Lung (tissue), 11 donors: ENCODE measurements at regions not wholly inside any gene's neighbourhood (a gene's known extent, or its start where the extent isn't known, plus 50 kb on each side); places are given as distances from the start of the nearest gene placed in this dataset.
A peak's percentile ranks its signal among the peaks of the same experiment; 100 is the strongest.

Experiments
- ATAC-seq: fragments of 200-7000 bp; cut with Tn5 transposase; one replicate; pipeline ENCODE4 v1.9.1; 2020; ENCODE audit warnings: moderate number of reproducible peaks; ENCODE audit not compliant: insufficient read depth, low FRiP score
- DNase-seq, 3 donors: peaks; one replicate each; pipeline ENCODE4 v3.0.0-alpha.2; 2013 to 2017
- H3K27ac ChIP-seq, 2 donors: one replicate each; pipeline ENCODE4 v1.5.1; 2013; ENCODE audit warnings: mild to moderate bottlenecking in 2 of 2, moderate library complexity in 2 of 2, control low read depth in 1 of 2, inconsistent platforms in 1 of 2, low read depth in 1 of 2, low read length in 1 of 2
- H3K27me3 ChIP-seq, 3 donors: one replicate each; pipeline ENCODE4 v1.5.1; 2013; ENCODE audit warnings: low read length in 2 of 3; ENCODE audit not compliant: control insufficient read depth in 3 of 3, insufficient read depth in 3 of 3
- H3K36me3 ChIP-seq, 4 donors: one replicate each; pipeline ENCODE4 v1.5.1; 2013; ENCODE audit warnings: low read length in 4 of 4, mild to moderate bottlenecking in 1 of 4, moderate library complexity in 1 of 4; ENCODE audit not compliant: control insufficient read depth in 4 of 4, insufficient read depth in 4 of 4
- H3K4me1 ChIP-seq, 5 donors: one replicate each; pipeline ENCODE4 v1.5.1; 2013; ENCODE audit warnings: low read length in 5 of 5, mild to moderate bottlenecking in 2 of 5, moderate library complexity in 1 of 5; ENCODE audit not compliant: control insufficient read depth in 5 of 5, insufficient read depth in 5 of 5
- H3K4me3 ChIP-seq: one replicate; pipeline ENCODE4 v1.5.1; 2013; ENCODE audit warnings: mild to moderate bottlenecking, control low read depth, moderate library complexity
- H3K9ac ChIP-seq, 2 donors: one replicate each; pipeline ENCODE4 v1.5.1; 2013; ENCODE audit warnings: low read length in 2 of 2, control low read depth in 1 of 2; ENCODE audit not compliant: insufficient read depth in 1 of 2
- H3K9me3 ChIP-seq, 4 donors: one replicate each; pipeline ENCODE4 v1.5.1; 2013; ENCODE audit warnings: low read length in 3 of 4, mild to moderate bottlenecking in 1 of 4, moderate library complexity in 1 of 4; ENCODE audit not compliant: control insufficient read depth in 4 of 4, insufficient read depth in 3 of 4
- WGBS, 2 donors: extraction: QIAGEN DNeasy Blood & Tissue Kit; methylation state at CpG; one replicate each; pipeline ENCODE4 v1.1.7; 2013; 5-methylcytosine and 5-hydroxymethylcytosine counted together
- TF ChIP-seq, protein P1 (sequence below): IDR thresholded peaks from 2 replicates; pipeline ENCODE4 v1.5.1; 2012; ENCODE audit warnings: mild to moderate bottlenecking; ENCODE audit errors: control extremely low read depth, extremely low read depth
- donor health status: control.
- donor health status: control.
- donor health status: Bipolar disorder and iron deficiency.
- donor health status: healthy.
- donor health status: DM: yes; HTN: yes; CAD: no.

DNA sequence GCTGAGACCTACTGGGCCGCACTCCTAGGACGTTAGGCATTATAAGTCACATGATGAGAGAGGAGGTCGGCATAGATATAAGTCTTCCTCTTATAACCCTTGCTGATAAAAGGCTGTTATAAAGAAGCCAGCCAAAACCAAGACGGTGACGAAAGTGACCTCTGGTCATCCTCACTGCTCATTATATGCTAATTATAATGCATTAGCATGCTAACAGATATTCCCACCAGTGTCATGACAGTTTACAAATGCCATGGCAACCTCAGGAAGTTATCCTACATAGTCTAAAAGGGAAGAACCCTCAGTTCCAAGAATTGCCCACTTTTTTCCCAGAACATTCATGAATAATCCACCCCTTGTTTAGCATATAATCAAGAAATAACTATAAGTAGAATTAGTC, 222.4 kb downstream of the TLE1 start:
- 89 to 93% methylated on average over 5 of the region's 5 CpGs for WGBS, 2 donors
- H3K9ac ChIP-seq = no peak overlapping the region
- no peak for ATAC-seq

DNA sequence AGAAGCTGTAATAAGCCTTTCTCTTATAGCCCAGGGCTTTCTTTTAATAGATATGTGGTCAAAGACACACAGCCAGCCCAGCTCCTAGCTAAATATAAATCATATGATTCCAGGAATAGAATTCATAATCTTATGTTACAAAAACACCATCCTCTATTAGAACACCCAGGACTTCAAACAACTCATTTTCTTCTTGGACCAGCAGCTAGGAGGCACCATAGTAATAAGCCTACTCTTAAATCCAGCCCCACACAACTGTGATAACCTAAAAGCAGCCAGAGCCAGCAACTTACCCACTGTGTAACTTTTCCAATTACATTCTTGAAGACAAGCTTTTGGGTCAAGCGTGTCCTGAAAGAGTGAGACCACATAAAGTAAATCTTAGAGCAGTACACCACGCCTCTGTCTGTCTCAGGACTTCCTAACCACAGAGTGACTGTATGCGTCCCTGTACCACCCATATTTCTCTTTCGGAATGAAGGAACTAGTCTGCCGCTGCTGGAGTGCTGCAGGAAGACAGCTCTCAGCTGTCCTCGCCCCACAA, 223.8 kb downstream of the TLE1 start:
- H3K9ac ChIP-seq = no peak overlapping the region
- TF ChIP-seq, protein P1, sequence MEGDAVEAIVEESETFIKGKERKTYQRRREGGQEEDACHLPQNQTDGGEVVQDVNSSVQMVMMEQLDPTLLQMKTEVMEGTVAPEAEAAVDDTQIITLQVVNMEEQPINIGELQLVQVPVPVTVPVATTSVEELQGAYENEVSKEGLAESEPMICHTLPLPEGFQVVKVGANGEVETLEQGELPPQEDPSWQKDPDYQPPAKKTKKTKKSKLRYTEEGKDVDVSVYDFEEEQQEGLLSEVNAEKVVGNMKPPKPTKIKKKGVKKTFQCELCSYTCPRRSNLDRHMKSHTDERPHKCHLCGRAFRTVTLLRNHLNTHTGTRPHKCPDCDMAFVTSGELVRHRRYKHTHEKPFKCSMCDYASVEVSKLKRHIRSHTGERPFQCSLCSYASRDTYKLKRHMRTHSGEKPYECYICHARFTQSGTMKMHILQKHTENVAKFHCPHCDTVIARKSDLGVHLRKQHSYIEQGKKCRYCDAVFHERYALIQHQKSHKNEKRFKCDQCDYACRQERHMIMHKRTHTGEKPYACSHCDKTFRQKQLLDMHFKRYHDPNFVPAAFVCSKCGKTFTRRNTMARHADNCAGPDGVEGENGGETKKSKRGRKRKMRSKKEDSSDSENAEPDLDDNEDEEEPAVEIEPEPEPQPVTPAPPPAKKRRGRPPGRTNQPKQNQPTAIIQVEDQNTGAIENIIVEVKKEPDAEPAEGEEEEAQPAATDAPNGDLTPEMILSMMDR = no peak
- H3K9me3 ChIP-seq = no peaks in the 10 kb centered on the region
- no peak overlapping the region for H3K4me3 ChIP-seq
- H3K4me1 ChIP-seq = peaks cover 0 to 14% (median 0%) of the 10 kb centered on the region in 5 donors
- 26 to 54% methylated on average over 6 of the region's 6 CpGs for WGBS, 2 donors
- no peak for ATAC-seq
- peaks cover 0 to 3% (median 0%) of the 10 kb centered on the region in 3 donors for H3K27me3 ChIP-seq
- H3K27ac ChIP-seq = no peak overlapping the region
- peak; percentile 43 to 57 (median 47) for DNase-seq
- H3K36me3 ChIP-seq = no peaks in the 10 kb centered on the region

More for the DNA sequence above, 222.4 kb downstream of the TLE1 start:
- TF ChIP-seq, protein P1 = no peak
- Histone ChIP-seq H3K27me3 (peaks cover 0 to 3% (median 0%) of the 10 kb centered on the region in 3 donors), H3K9me3 (no peaks in the 10 kb centered on the region), H3K27ac (no peak overlapping the region), H3K4me3 (no peak overlapping the region), H3K36me3 (no peaks in the 10 kb centered on the region), H3K4me1 (peaks cover 0 to 6% (median 3%) of the 10 kb centered on the region in 5 donors)
- DNase-seq = peak; percentile 54 to 76 (median 54)

DNA sequence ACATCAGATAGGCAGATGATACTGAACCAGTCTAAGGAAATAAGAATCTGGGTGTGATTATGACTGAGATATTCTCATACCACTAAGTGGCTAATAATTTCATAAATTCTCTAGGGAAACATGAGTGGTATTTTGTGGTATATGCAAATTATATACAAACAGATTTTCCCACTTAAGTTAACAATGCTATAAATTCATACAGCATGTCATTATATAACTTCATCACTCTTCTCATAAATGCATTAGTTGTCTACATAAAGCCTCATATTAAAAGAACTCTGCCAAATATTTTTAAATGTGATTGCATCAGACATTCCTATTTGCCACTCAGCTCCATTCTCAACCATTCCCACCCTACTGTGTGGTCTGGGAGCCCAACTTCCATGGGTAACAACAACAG, 226.5 kb downstream of the TLE1 start:
- H3K36me3 ChIP-seq = no peaks in the 10 kb centered on the region
- DNase-seq = no peak
- ATAC-seq = no peak
- no peak overlapping the region for H3K4me3 ChIP-seq
- TF ChIP-seq, protein P1 = no peak
- peaks cover 0 to 18% (median 0%) of the 10 kb centered on the region in 5 donors for H3K4me1 ChIP-seq
- H3K27ac ChIP-seq = no peak overlapping the region
- no peaks in the 10 kb centered on the region for H3K9me3 ChIP-seq
- no peak overlapping the region for H3K9ac ChIP-seq
- no peaks in the 10 kb centered on the region for H3K27me3 ChIP-seq

DNA sequence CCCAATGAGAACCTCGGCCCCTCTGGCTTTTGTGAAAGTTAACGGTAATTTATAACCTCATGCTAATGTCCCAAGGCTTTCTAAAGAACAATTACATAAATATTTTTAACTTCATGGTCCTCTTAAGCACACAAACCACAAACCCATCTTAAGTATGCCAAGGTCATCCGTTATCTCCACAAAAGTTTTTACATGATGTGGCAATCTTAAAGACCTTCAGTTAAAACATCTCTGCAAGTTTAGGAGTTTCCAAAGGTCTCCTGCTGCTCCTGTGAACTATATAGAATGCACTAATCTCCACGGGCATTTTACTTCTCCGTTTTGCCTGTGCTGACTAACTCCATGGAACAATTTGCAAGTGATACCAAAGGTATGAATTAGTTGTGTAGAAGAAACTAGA, 228.2 kb downstream of the TLE1 start:
- WGBS, 2 donors = 78 to 85% methylated on average over 5 of the region's 5 CpGs
- Histone ChIP-seq H3K27ac (no peak overlapping the region), H3K27me3 (no peaks in the 10 kb centered on the region), H3K4me3 (no peak overlapping the region), H3K4me1 (peaks cover 0 to 11% (median 0%) of the 10 kb centered on the region in 5 donors), H3K9me3 (no peaks in the 10 kb centered on the region), H3K36me3 (no peaks in the 10 kb centered on the region), H3K9ac (no peak overlapping the region)
- TF ChIP-seq, protein P1 = no peak
- ATAC-seq = no peak
- DNase-seq = no peak
